Liver (tissue), 8 donors: ENCODE measurements at regions not wholly inside any gene's neighbourhood (a gene's known extent, or its start where the extent isn't known, plus 50 kb on each side); places are given as distances from the start of the nearest gene placed in this dataset.

ENCODE experiments used
- DNase-seq: peaks from one replicate; pipeline ENCODE4 v3.0.0-alpha.2; 2017; ENCODE audit warnings: low spot score
- H3K27ac ChIP-seq, 2 donors: one replicate each; pipeline ENCODE4 v1.7.0; 2013; ENCODE audit warnings: inconsistent platforms in 2 of 2, low read length in 2 of 2, control low read depth in 1 of 2, low read depth in 1 of 2, mild to moderate bottlenecking in 1 of 2
- H3K27me3 ChIP-seq, 4 donors: one replicate each; pipeline versions ENCODE4 v1.6.1 to v1.7.0; 2013; ENCODE audit warnings: low read length in 3 of 4, inconsistent platforms in 1 of 4, mild to moderate bottlenecking in 1 of 4, moderate library complexity in 1 of 4; ENCODE audit not compliant: control insufficient read depth in 4 of 4, insufficient read depth in 4 of 4
- H3K36me3 ChIP-seq, 4 donors: one replicate each; pipeline versions ENCODE4 v1.6.1 to v1.7.0; 2013; ENCODE audit warnings: low read length in 3 of 4, mild to moderate bottlenecking in 3 of 4, low read depth in 1 of 4, moderate library complexity in 1 of 4; ENCODE audit not compliant: control insufficient read depth in 4 of 4, insufficient read depth in 3 of 4
- H3K4me1 ChIP-seq, 4 donors: one replicate each; pipeline versions ENCODE4 v1.6.1 to v1.7.0; 2013; ENCODE audit warnings: low read length in 3 of 4, mild to moderate bottlenecking in 3 of 4, moderate library complexity in 1 of 4; ENCODE audit not compliant: control insufficient read depth in 4 of 4, insufficient read depth in 4 of 4
- H3K4me3 ChIP-seq, 3 donors: one replicate each; pipeline versions ENCODE4 v1.6.1 to v1.7.0; 2013; ENCODE audit warnings: low read length in 3 of 3, control low read depth in 1 of 3, low read depth in 1 of 3, mild to moderate bottlenecking in 1 of 3
- H3K9ac ChIP-seq, 2 donors: one replicate each; pipeline ENCODE4 v1.7.0; 2013; ENCODE audit warnings: low read length in 2 of 2, mild to moderate bottlenecking in 2 of 2, moderate library complexity in 2 of 2, control low read depth in 1 of 2, low read depth in 1 of 2
- H3K9me3 ChIP-seq, 4 donors: one replicate each; pipeline versions ENCODE4 v1.6.1 to v1.7.0; 2013; ENCODE audit warnings: low read length in 3 of 4; ENCODE audit not compliant: control insufficient read depth in 4 of 4
- ATF3 ChIP-seq: IDR thresholded peaks from 2 replicates; pipeline ENCODE4 v1.6.1; 2016; ENCODE audit warnings: antibody characterized with exemption
- CTCF ChIP-seq: fragments of 150-350 bp; IDR thresholded peaks from 2 replicates; pipeline ENCODE4 v1.5.1; 2017; ENCODE audit warnings: improper control_type of control experiment, low read depth, low read length; ENCODE audit not compliant: missing input control
- EGR1 ChIP-seq, 2 donors: IDR thresholded peaks; 2 replicates each; pipeline ENCODE4 v1.6.1; 2016 to 2018; ENCODE audit warnings: antibody characterized with exemption in 2 of 2, low read depth in 2 of 2
- FOXA1 ChIP-seq: IDR thresholded peaks from 2 replicates; pipeline ENCODE4 v1.6.1; 2016; ENCODE audit warnings: antibody characterized with exemption
- FOXA2 ChIP-seq: IDR thresholded peaks from 2 replicates; pipeline ENCODE4 v1.6.1; 2016; ENCODE audit warnings: antibody characterized with exemption
- HNF4A ChIP-seq, 2 donors: conservative IDR thresholded peaks; 2 replicates each; pipeline ENCODE4 v1.6.1; 2016; ENCODE audit warnings: antibody characterized with exemption in 2 of 2, mild to moderate bottlenecking in 2 of 2
- HNF4G ChIP-seq: IDR thresholded peaks from 2 replicates; pipeline ENCODE4 v1.6.1; 2016; ENCODE audit warnings: antibody characterized with exemption
- MAX ChIP-seq: IDR thresholded peaks from 2 replicates; pipeline ENCODE4 v1.6.1; 2016; ENCODE audit warnings: antibody characterized with exemption
- NR2F2 ChIP-seq: IDR thresholded peaks from 2 replicates; pipeline ENCODE4 v1.6.1; 2016; ENCODE audit warnings: antibody characterized with exemption
- REST ChIP-seq: IDR thresholded peaks from 2 replicates; pipeline ENCODE4 v1.6.1; 2016; ENCODE audit warnings: antibody characterized with exemption, mild to moderate bottlenecking
- RXRA ChIP-seq, 2 donors: IDR thresholded peaks; 2 replicates each; pipeline ENCODE4 v1.6.1; 2017 to 2018; ENCODE audit warnings: antibody characterized with exemption in 2 of 2, mild to moderate bottlenecking in 1 of 2
- SP1 ChIP-seq: IDR thresholded peaks from 2 replicates; pipeline ENCODE4 v1.6.1; 2018; ENCODE audit warnings: antibody characterized with exemption, mild to moderate bottlenecking
- TAF1 ChIP-seq: conservative IDR thresholded peaks from 2 replicates; pipeline ENCODE4 v1.6.1; 2016; ENCODE audit warnings: antibody characterized with exemption, mild to moderate bottlenecking
- YY1 ChIP-seq: IDR thresholded peaks from 2 replicates; pipeline ENCODE4 v1.6.1; 2016; ENCODE audit warnings: antibody characterized with exemption, mild to moderate bottlenecking
- WGBS: extraction: QIAGEN DNeasy Blood & Tissue Kit; methylation state at CpG from one replicate; pipeline ENCODE4 v1.1.7; 2013; 5-methylcytosine and 5-hydroxymethylcytosine counted together
- TF ChIP-seq, protein P1 (sequence below): IDR thresholded peaks from 2 replicates; pipeline ENCODE4 v1.6.1; 2016; ENCODE audit warnings: antibody characterized with exemption
- donor health status: healthy.
- donor health status: healthy.
- donor health status: healthy.
- donor health status: healthy.
- donor health status: healthy.

- Histone ChIP-seq H3K9me3 (no peaks in the 10 kb centered on the region), H3K27me3 (no peaks in the 10 kb centered on the region), H3K27ac (no peak overlapping the region), H3K9ac (no peak overlapping the region), H3K4me1 (no peaks in the 10 kb centered on the region), H3K4me3 (no peak overlapping the region), H3K36me3 (no peaks in the 10 kb centered on the region)
- DNase-seq = no peak
- no peak for TF ChIP-seq NR2F2
- TF ChIP-seq MAX = no peak
- WGBS = 76% methylated on average over 3 of the region's 3 CpGs
Measured at GRCh38 chr2:66957198-66957597, 439.9 kb upstream of the ETAA1 start.

DNA sequence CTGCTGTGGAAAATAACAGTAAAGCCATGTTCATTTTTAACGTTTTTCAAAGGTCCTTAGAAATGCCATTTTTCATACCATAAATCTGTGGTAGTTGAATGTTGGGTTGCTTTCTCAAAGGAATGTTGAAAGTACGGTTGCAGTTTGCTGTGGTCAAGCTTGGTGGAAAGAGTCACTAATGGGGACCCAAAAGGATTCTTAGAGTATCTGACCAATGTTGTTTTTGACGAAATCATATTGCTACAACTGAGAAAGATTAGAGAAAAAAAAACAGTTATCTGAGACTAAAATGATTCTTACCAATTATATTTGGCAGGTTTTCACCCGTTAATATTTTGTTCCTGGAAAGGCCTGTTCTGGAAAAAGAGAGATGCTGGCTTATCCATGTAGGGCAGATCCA is 439.5 kb upstream of the ETAA1 start:
- H3K27ac ChIP-seq = no peak overlapping the region
- TF ChIP-seq TAF1 (no peak), FOXA1 (no peak), HNF4A (conservative IDR thresholded peaks at IDR 0.05) (no peak), SP1 (no peak), RXRA (IDR thresholded peaks at IDR 0.05) (no peak), CTCF (no peak), REST (no peak), EGR1 (IDR thresholded peaks at IDR 0.05; ENCODE audit: low read depth in 2 of 2) (no peak), HNF4G (no peak), FOXA2 (no peak), ATF3 (no peak), YY1 (no peak), MAX (no peak)
- TF ChIP-seq, protein P1, sequence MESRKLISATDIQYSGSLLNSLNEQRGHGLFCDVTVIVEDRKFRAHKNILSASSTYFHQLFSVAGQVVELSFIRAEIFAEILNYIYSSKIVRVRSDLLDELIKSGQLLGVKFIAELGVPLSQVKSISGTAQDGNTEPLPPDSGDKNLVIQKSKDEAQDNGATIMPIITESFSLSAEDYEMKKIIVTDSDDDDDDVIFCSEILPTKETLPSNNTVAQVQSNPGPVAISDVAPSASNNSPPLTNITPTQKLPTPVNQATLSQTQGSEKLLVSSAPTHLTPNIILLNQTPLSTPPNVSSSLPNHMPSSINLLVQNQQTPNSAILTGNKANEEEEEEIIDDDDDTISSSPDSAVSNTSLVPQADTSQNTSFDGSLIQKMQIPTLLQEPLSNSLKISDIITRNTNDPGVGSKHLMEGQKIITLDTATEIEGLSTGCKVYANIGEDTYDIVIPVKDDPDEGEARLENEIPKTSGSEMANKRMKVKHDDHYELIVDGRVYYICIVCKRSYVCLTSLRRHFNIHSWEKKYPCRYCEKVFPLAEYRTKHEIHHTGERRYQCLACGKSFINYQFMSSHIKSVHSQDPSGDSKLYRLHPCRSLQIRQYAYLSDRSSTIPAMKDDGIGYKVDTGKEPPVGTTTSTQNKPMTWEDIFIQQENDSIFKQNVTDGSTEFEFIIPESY = no peak
- H3K4me3 ChIP-seq = no peak overlapping the region
- 83% methylated on average over 4 of the region's 4 CpGs for WGBS
- no peak overlapping the region for H3K9ac ChIP-seq
- H3K27me3 ChIP-seq = no peaks in the 10 kb centered on the region
- no peak for DNase-seq
- no peaks in the 10 kb centered on the region for H3K9me3 ChIP-seq
- H3K4me1 ChIP-seq = no peaks in the 10 kb centered on the region
- no peaks in the 10 kb centered on the region for H3K36me3 ChIP-seq
